Tibial nerve (tissue), 4 donors: ENCODE measurements at regions not wholly inside any gene's neighbourhood (a gene's known extent, or its start where the extent isn't known, plus 50 kb on each side); places are given as distances from the start of the nearest gene placed in this dataset.

Experiments
- DNase-seq, 2 donors: peaks; one replicate each; pipeline ENCODE4 v3.0.0-alpha.2; 2019; ENCODE audit warnings: low spot score in 2 of 2
- H3K27ac ChIP-seq, 4 donors: fragments of 200-600 bp; sonication (generic) in 3 of 4; one replicate each; pipeline ENCODE4 v1.5.1; 2017 to 2019; ENCODE audit warnings: mild to moderate bottlenecking in 1 of 4
- H3K27me3 ChIP-seq, 2 donors: fragments of 200-600 bp; sonication (generic) in 1 of 2; one replicate each; pipeline versions ENCODE4 v1.5.1 to v1.6.0; 2017 to 2019
- H3K36me3 ChIP-seq, 3 donors: fragments of 200-600 bp; sonication (generic); one replicate each; pipeline ENCODE4 v1.5.1; 2018 to 2019
- H3K4me1 ChIP-seq, 4 donors: fragments of 200-600 bp; sonication (generic) in 3 of 4; one replicate each; pipeline ENCODE4 v1.5.1; 2017 to 2019
- H3K4me3 ChIP-seq, 4 donors: fragments of 200-600 bp; sonication (generic) in 3 of 4; one replicate each; pipeline ENCODE4 v1.5.1; 2017 to 2019; ENCODE audit warnings: mild to moderate bottlenecking in 1 of 4, moderate library complexity in 1 of 4
- H3K9me3 ChIP-seq, 4 donors: fragments of 200-600 bp; sonication (generic) in 3 of 4; one replicate each; pipeline ENCODE4 v1.5.1; 2017 to 2019
- CTCF ChIP-seq, 5 experiments: fragments of 200-600 bp in 3 of 5; fragments of 450-650 bp in 2 of 5; sonication (generic) in 3 of 5; IDR thresholded peaks; one replicate each; pipeline ENCODE4 v1.5.1; 2016 to 2019; ENCODE audit warnings: antibody characterized with exemption in 5 of 5, mild to moderate bottlenecking in 3 of 5, moderate library complexity in 2 of 5
- EP300 ChIP-seq, 2 donors: sonication (generic); formaldehyde crosslinking; IDR thresholded peaks; one replicate each; pipeline ENCODE4 v1.6.1; 2017; ENCODE audit warnings: antibody characterized with exemption in 2 of 2, mild to moderate bottlenecking in 1 of 2
- POLR2A ChIP-seq, 2 donors: fragments of 450-650 bp; IDR thresholded peaks; one replicate each; pipeline ENCODE4 v1.6.1; 2017; ENCODE audit warnings: antibody characterized with exemption in 2 of 2, mild to moderate bottlenecking in 2 of 2, moderate library complexity in 2 of 2
- WGBS, 2 donors: methylation state at CpG; one replicate each; pipeline ENCODE4 v1.1.5; 2018; 5-methylcytosine and 5-hydroxymethylcytosine counted together

DNA sequence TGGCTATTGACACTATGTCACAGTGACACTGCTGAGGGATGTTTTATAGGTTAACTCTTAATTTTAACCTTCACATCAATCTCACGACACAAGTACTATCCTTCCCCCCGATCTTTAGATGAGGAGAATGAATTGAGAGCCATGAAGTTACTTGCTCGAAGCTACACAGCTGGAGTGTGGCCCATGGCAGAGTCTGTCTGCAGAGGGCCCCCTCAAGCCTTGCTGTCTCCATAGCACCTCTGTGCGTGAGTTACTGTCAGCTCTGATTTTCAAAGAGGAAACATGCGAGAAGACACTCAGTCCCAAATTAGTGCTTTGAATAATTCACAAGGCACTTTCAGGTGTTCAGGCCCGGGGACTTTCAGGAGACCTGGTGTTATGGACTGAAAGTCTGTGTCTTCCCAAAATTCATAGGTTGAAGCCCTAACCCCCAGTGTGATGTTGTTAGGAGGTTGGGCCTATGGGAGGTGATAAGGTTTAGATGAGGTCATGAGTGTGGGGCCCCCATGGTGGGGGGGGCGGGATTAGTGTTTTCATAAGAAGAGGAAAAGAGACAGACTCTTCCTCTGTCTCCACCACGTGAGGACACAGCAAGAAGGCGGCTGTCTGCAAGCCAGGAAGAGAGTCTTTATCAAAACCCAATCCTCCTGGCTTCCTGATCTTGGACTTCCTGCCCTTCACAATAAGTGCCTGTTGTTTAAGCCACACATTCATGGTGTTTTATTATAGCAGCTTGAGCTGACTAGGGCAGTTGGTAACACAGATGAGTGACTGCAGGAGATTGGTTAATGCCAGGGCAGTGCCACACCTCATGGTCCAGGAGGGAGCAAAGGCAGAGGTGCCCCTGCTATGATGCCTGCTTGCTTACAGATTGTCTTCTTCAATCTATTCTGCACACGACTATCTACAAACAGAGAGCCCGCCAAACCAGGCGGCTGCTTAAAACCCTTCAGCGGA lies 281.8 kb downstream of the HAPSTR1 start:
- H3K4me3 ChIP-seq: no peak overlapping the region
- H3K9me3 ChIP-seq: peaks cover 0 to 12% (median 0%) of the 10 kb centered on the region in 4 donors
- H3K36me3 ChIP-seq: no peaks in the 10 kb centered on the region
- WGBS, 2 donors: 58 to 59% methylated on average over 13 of the region's 13 CpGs
- no peak for DNase-seq
- no peaks in the 10 kb centered on the region for H3K27me3 ChIP-seq
- TF ChIP-seq CTCF (IDR thresholded peaks at IDR 0.05) (no peak), EP300 (IDR thresholded peaks at IDR 0.05) (no peak), POLR2A (IDR thresholded peaks at IDR 0.05) (no peak)
- H3K27ac ChIP-seq: no peak overlapping the region
- H3K4me1 ChIP-seq: no peaks in the 10 kb centered on the region

DNA sequence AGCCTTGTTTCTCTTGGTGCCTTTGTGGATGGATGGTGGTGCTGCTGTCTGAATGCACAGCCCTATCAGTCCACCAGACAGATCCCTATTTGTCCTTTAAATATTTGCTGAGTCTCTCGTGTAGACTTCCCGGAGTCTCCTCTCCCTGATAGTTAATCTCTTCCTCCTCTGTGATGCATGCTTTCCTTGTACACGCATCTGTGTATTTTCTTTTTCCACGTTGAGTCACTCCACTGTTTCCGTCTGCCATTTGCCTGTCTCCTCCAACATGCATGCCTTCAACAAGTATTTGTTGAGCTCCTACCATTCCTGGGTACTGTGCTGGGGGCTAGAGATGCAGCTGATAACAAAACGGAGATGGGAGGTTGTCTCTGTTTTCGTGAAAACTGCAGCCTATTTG lies 282.6 kb downstream of the HAPSTR1 start:
- Histone ChIP-seq H3K36me3 (no peaks in the 10 kb centered on the region), H3K9me3 (peaks cover 0 to 16% (median 0%) of the 10 kb centered on the region in 4 donors), H3K4me1 (no peaks in the 10 kb centered on the region), H3K27me3 (no peaks in the 10 kb centered on the region), H3K27ac (no peak overlapping the region), H3K4me3 (no peak overlapping the region)
- TF ChIP-seq POLR2A (IDR thresholded peaks at IDR 0.05): no peak
- no peak for TF ChIP-seq EP300 (IDR thresholded peaks at IDR 0.05)
- no peak for TF ChIP-seq CTCF (IDR thresholded peaks at IDR 0.05)
- 36 to 50% methylated on average over 7 of the region's 7 CpGs for WGBS, 2 donors
- DNase-seq: no peak

DNA sequence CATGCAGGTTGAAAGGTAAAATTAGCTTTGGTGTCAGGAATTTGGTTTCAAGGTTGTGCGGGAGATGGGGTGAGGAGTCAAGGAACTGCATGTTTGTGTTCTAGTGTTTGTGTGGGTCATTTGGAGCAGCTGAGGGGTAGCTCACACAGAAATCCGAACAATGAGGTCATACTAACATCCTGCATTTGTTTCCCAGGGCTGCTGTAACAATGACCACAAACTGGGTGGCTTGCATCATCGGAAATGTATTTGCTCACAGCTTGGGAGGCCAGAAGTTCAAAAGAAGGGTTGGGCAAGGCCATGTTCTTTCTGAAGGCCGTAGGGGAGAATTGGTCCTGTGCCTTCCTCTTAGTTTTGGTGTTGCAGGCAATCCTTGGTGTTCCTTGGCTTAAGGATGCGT lies 287.4 kb downstream of the HAPSTR1 start:
- 44 to 53% methylated on average over 5 of the region's 5 CpGs for WGBS, 2 donors
- no peaks in the 10 kb centered on the region for H3K27me3 ChIP-seq
- no peaks in the 10 kb centered on the region for H3K36me3 ChIP-seq
- no peak overlapping the region for H3K4me3 ChIP-seq
- no peaks in the 10 kb centered on the region for H3K4me1 ChIP-seq
- H3K9me3 ChIP-seq: peaks cover 0 to 13% (median 0%) of the 10 kb centered on the region in 4 donors
- no peak for DNase-seq
- no peak overlapping the region for H3K27ac ChIP-seq
- TF ChIP-seq CTCF (IDR thresholded peaks at IDR 0.05): no peak
- no peak for TF ChIP-seq POLR2A (IDR thresholded peaks at IDR 0.05)
- no peak for TF ChIP-seq EP300 (IDR thresholded peaks at IDR 0.05)

GRCh38 chr16:9380221-9380620 lies 288.8 kb downstream of the HAPSTR1 start:
- 44 to 56% methylated on average over 3 of the region's 3 CpGs for WGBS, 2 donors

More at GRCh38 chr16:9380221-9380620, 288.8 kb downstream of the HAPSTR1 start:
- peaks cover 0 to 16% (median 0%) of the 10 kb centered on the region in 4 donors for H3K9me3 ChIP-seq
- no peaks in the 10 kb centered on the region for H3K36me3 ChIP-seq
- H3K27me3 ChIP-seq: no peaks in the 10 kb centered on the region
- H3K27ac ChIP-seq: no peak overlapping the region
- no peak overlapping the region for H3K4me3 ChIP-seq
- TF ChIP-seq EP300 (IDR thresholded peaks at IDR 0.05): no peak
- no peak for TF ChIP-seq CTCF (IDR thresholded peaks at IDR 0.05)
- TF ChIP-seq POLR2A (IDR thresholded peaks at IDR 0.05): no peak
- H3K4me1 ChIP-seq: no peaks in the 10 kb centered on the region
- DNase-seq: no peak
